ENCODE measurements at regions not wholly inside any gene's neighbourhood (a gene's known extent, or its start where the extent isn't known, plus 50 kb on each side); places are given as distances from the start of the nearest gene placed in this dataset.
"Not testable (repeated sequence)": the region's sequence is repeated elsewhere in the genome, so short reads cannot be mapped to it uniquely, and the experiment has no call there.

- peaks cover 1% of the 10 kb centered on the region for H3K36me3 Mint-ChIP-seq
- peaks cover 0 to 5% (median 4%) of the 10 kb centered on the region in 3 donors for H3K9me3 Mint-ChIP-seq
- H3K4me1 Mint-ChIP-seq, result no peaks in the 10 kb centered on the region
- no peak overlapping the region for H3K27ac Mint-ChIP-seq
- peaks cover 5% of the 10 kb centered on the region for H3K27me3 Mint-ChIP-seq
- H3K4me3 Mint-ChIP-seq, result no peak overlapping the region
Observed at GRCh38 chr13:76692346-76692745, 193.9 kb downstream of the KCTD12 start.

GRCh38 chr13:76690611-76691010 lies 195.6 kb downstream of the KCTD12 start:
- Mint-ChIP-seq H3K4me3 (no peak overlapping the region), H3K27me3 (peaks cover 4% of the 10 kb centered on the region), H3K9me3 (peaks cover 0 to 5% (median 4%) of the 10 kb centered on the region in 3 donors), H3K27ac (no peak overlapping the region), H3K36me3 (peaks cover 1% of the 10 kb centered on the region), H3K4me1 (no peaks in the 10 kb centered on the region)

- H3K9me3 Mint-ChIP-seq, result peaks cover 0 to 5% (median 0%) of the 10 kb centered on the region in 3 donors
- no peaks in the 10 kb centered on the region for H3K36me3 Mint-ChIP-seq
- no peaks in the 10 kb centered on the region for H3K27me3 Mint-ChIP-seq
- no peaks in the 10 kb centered on the region for H3K4me1 Mint-ChIP-seq
- H3K4me3 Mint-ChIP-seq, result no peak overlapping the region
- no peak overlapping the region for H3K27ac Mint-ChIP-seq
Observed at GRCh38 chr13:76687467-76687866, 198.7 kb downstream of the KCTD12 start.

- no peaks in the 10 kb centered on the region for H3K4me1 Mint-ChIP-seq
- H3K36me3 Mint-ChIP-seq, result no peaks in the 10 kb centered on the region
- peaks cover 0 to 5% (median 0%) of the 10 kb centered on the region in 3 donors for H3K9me3 Mint-ChIP-seq
- no peaks in the 10 kb centered on the region for H3K27me3 Mint-ChIP-seq
- H3K4me3 Mint-ChIP-seq, result no peak overlapping the region
- no peak overlapping the region for H3K27ac Mint-ChIP-seq
Observed at GRCh38 chr13:76685938-76686337, 200.3 kb downstream of the KCTD12 start.

- Mint-ChIP-seq H3K27ac (no peak overlapping the region), H3K9me3 (peaks cover 0 to 1% (median 0%) of the 10 kb centered on the region in 3 donors), H3K27me3 (no peaks in the 10 kb centered on the region), H3K36me3 (no peaks in the 10 kb centered on the region), H3K4me3 (no peak overlapping the region), H3K4me1 (no peaks in the 10 kb centered on the region)
Observed at GRCh38 chr13:76684336-76684735, 201.9 kb downstream of the KCTD12 start.

GRCh38 chr13:76683854-76684253 lies 202.4 kb downstream of the KCTD12 start:
- Mint-ChIP-seq H3K36me3 (no peaks in the 10 kb centered on the region), H3K27me3 (no peaks in the 10 kb centered on the region), H3K4me1 (no peaks in the 10 kb centered on the region), H3K9me3 (no peaks in the 10 kb centered on the region), H3K27ac (no peak overlapping the region), H3K4me3 (no peak overlapping the region)

GRCh38 chr13:76683168-76683567 lies 203.0 kb downstream of the KCTD12 start:
- H3K4me3 Mint-ChIP-seq, result no peak overlapping the region
- no peak overlapping the region for H3K27ac Mint-ChIP-seq
- no peaks in the 10 kb centered on the region for H3K4me1 Mint-ChIP-seq
- no peaks in the 10 kb centered on the region for H3K9me3 Mint-ChIP-seq
- H3K27me3 Mint-ChIP-seq, result no peaks in the 10 kb centered on the region
- no peaks in the 10 kb centered on the region for H3K36me3 Mint-ChIP-seq

- H3K4me1 Mint-ChIP-seq, result no peaks in the 10 kb centered on the region
Observed at GRCh38 chr13:76680112-76680511, 206.1 kb downstream of the KCTD12 start.

GRCh38 chr13:76677043-76677442 lies 209.2 kb downstream of the KCTD12 start:
- peaks cover 2 to 8% (median 7%) of the 10 kb centered on the region in 3 donors for H3K9me3 Mint-ChIP-seq
- no peaks in the 10 kb centered on the region for H3K4me1 Mint-ChIP-seq
- H3K36me3 Mint-ChIP-seq, result no peaks in the 10 kb centered on the region
- H3K27me3 Mint-ChIP-seq, result no peaks in the 10 kb centered on the region
- no peak overlapping the region for H3K27ac Mint-ChIP-seq
- H3K4me3 Mint-ChIP-seq, result no peak overlapping the region

More at GRCh38 chr13:76680112-76680511, 206.1 kb downstream of the KCTD12 start:
- no peak overlapping the region for H3K4me3 Mint-ChIP-seq
- H3K27me3 Mint-ChIP-seq, result no peaks in the 10 kb centered on the region
- no peaks in the 10 kb centered on the region for H3K36me3 Mint-ChIP-seq
- H3K27ac Mint-ChIP-seq, result no peak overlapping the region
- H3K9me3 Mint-ChIP-seq, result no peaks in the 10 kb centered on the region

GRCh38 chr13:76672420-76672819 lies 213.8 kb downstream of the KCTD12 start:
- Mint-ChIP-seq H3K4me1 (no peaks in the 10 kb centered on the region), H3K4me3 (no peak overlapping the region), H3K27me3 (peaks cover 2% of the 10 kb centered on the region), H3K36me3 (no peaks in the 10 kb centered on the region), H3K27ac (no peak overlapping the region), H3K9me3 (peaks cover 2 to 8% (median 7%) of the 10 kb centered on the region in 3 donors)

GRCh38 chr13:76668716-76669115 lies 217.5 kb downstream of the KCTD12 start:
- H3K4me3 Mint-ChIP-seq, result no peak overlapping the region
- peaks cover 2 to 7% (median 4%) of the 10 kb centered on the region in 3 donors for H3K9me3 Mint-ChIP-seq
- H3K27ac Mint-ChIP-seq, result no peak overlapping the region
- peaks cover 7% of the 10 kb centered on the region for H3K27me3 Mint-ChIP-seq
- H3K4me1 Mint-ChIP-seq, result no peaks in the 10 kb centered on the region
- H3K36me3 Mint-ChIP-seq, result no peaks in the 10 kb centered on the region

GRCh38 chr13:76668141-76668540 lies 218.1 kb downstream of the KCTD12 start:
- Mint-ChIP-seq H3K4me1 (no peaks in the 10 kb centered on the region), H3K9me3 (peaks cover 0 to 4% (median 0%) of the 10 kb centered on the region in 3 donors), H3K27ac (no peak overlapping the region), H3K27me3 (peaks cover 8% of the 10 kb centered on the region), H3K36me3 (no peaks in the 10 kb centered on the region), H3K4me3 (no peak overlapping the region)

- H3K4me1 Mint-ChIP-seq, result no peaks in the 10 kb centered on the region
- H3K36me3 Mint-ChIP-seq, result no peaks in the 10 kb centered on the region
- H3K4me3 Mint-ChIP-seq, result no peak overlapping the region
- H3K9me3 Mint-ChIP-seq, result no peaks in the 10 kb centered on the region
- no peak overlapping the region for H3K27ac Mint-ChIP-seq
- H3K27me3 Mint-ChIP-seq, result peaks cover 8% of the 10 kb centered on the region
Observed at GRCh38 chr13:76667551-76667950, 218.7 kb downstream of the KCTD12 start.

GRCh38 chr13:76663592-76664335 lies 222.4 kb downstream of the KCTD12 start:
- Mint-ChIP-seq H3K4me1 (no peaks in the 10 kb centered on the region), H3K36me3 (no peaks in the 10 kb centered on the region), H3K27me3 (peaks cover 7% of the 10 kb centered on the region), H3K27ac (no peak overlapping the region), H3K4me3 (no peak overlapping the region), H3K9me3 (peaks cover 0 to 2% (median 0%) of the 10 kb centered on the region in 3 donors)

GRCh38 chr13:76659074-76659473 lies 227.1 kb downstream of the KCTD12 start:
- not testable (repeated sequence) for H3K4me1 Mint-ChIP-seq, H3K9me3 Mint-ChIP-seq, H3K36me3 Mint-ChIP-seq, H3K4me3 Mint-ChIP-seq, H3K27me3 Mint-ChIP-seq, H3K27ac Mint-ChIP-seq

GRCh38 chr13:76656500-76656899 lies 229.7 kb downstream of the KCTD12 start:
- H3K27me3 Mint-ChIP-seq, result peaks cover 2% of the 10 kb centered on the region
- peaks cover 0 to 2% (median 2%) of the 10 kb centered on the region in 3 donors for H3K9me3 Mint-ChIP-seq
- H3K4me3 Mint-ChIP-seq, result no peak overlapping the region
- H3K36me3 Mint-ChIP-seq, result no peaks in the 10 kb centered on the region
- peaks cover 2 to 7% (median 2%) of the 10 kb centered on the region in 3 donors for H3K4me1 Mint-ChIP-seq
- H3K27ac Mint-ChIP-seq, result no peak overlapping the region

Measured in IgD-negative memory B cell (primary cell).